CD4-positive, alpha-beta memory T cell (primary cell): ENCODE measurements at regions not wholly inside any gene's neighbourhood (a gene's known extent, or its start where the extent isn't known, plus 50 kb on each side); places are given as distances from the start of the nearest gene placed in this dataset.

Experiments
- CTCF ChIA-PET: fragments of 350-600 bp; sonication (Branson Sonifier 250); formaldehyde crosslinking; loops from one replicate; lab custom pipeline; 2021; ENCODE audit warnings: inconsistent platforms; ENCODE audit not compliant: partially characterized antibody; lab: Charles Lee
- POLR2A ChIA-PET: fragments of 350-600 bp; sonication (Branson Sonifier 250); formaldehyde crosslinking; loops from one replicate; lab custom pipeline; 2021; ENCODE audit not compliant: partially characterized antibody; lab: Charles Lee
- DNase-seq, 5 donors: peaks; one replicate each; pipeline versions ENCODE4 v3.0.0 to v3.0.0-alpha.2; 2020 to 2022; ENCODE audit warnings: mixed read lengths in 1 of 5
- H3K27ac ChIP-seq: one replicate; pipeline ENCODE4 v1.7.0; 2013; ENCODE audit warnings: low read depth, low read length
- H3K27me3 ChIP-seq: 2 replicates; pipeline ENCODE4 v1.7.0; 2013; ENCODE audit warnings: mild to moderate bottlenecking, low read length, moderate library complexity; ENCODE audit not compliant: insufficient read depth
- H3K36me3 ChIP-seq: 2 replicates; pipeline ENCODE4 v1.7.0; 2013; ENCODE audit warnings: mild to moderate bottlenecking, low read length, moderate library complexity; ENCODE audit not compliant: insufficient read depth
- H3K4me1 ChIP-seq: 2 replicates; pipeline ENCODE4 v1.7.0; 2013; ENCODE audit warnings: mild to moderate bottlenecking, low read length, moderate library complexity; ENCODE audit not compliant: insufficient read depth
- H3K4me3 ChIP-seq, 2 donors: one replicate each; pipeline ENCODE4 v1.7.0; 2013; ENCODE audit warnings: low read length in 2 of 2, mild to moderate bottlenecking in 1 of 2
- H3K9me3 ChIP-seq, 2 donors: one replicate each; pipeline ENCODE4 v1.7.0; 2013; ENCODE audit warnings: low read length in 2 of 2, control low read depth in 1 of 2; ENCODE audit not compliant: control insufficient read depth in 1 of 2
- H3K27ac Mint-ChIP-seq, 7 donors: one replicate each; pipeline ENCODE4 v1.8.0; 2020 to 2021; ENCODE audit warnings: mixed read lengths in 7 of 7, mild to moderate bottlenecking in 6 of 7, inconsistent platforms in 3 of 7, moderate library complexity in 3 of 7
- H3K27me3 Mint-ChIP-seq, 2 donors: one replicate each; pipeline ENCODE4 v1.8.0; 2020 to 2021; ENCODE audit warnings: mixed read lengths in 2 of 2
- H3K36me3 Mint-ChIP-seq, 2 donors: one replicate each; pipeline ENCODE4 v1.8.0; 2020 to 2021; ENCODE audit warnings: mixed read lengths in 2 of 2, inconsistent platforms in 1 of 2, mild to moderate bottlenecking in 1 of 2
- H3K4me1 Mint-ChIP-seq, 4 donors: one replicate each; pipeline ENCODE4 v1.8.0; 2020 to 2021; ENCODE audit warnings: mixed read lengths in 4 of 4, mild to moderate bottlenecking in 1 of 4
- H3K4me3 Mint-ChIP-seq, 8 donors: one replicate each; pipeline ENCODE4 v1.8.0; 2020 to 2021; ENCODE audit warnings: mixed read lengths in 8 of 8, mild to moderate bottlenecking in 7 of 8, moderate library complexity in 6 of 8, inconsistent platforms in 3 of 8
- H3K9me3 Mint-ChIP-seq, 8 donors: one replicate each; pipeline ENCODE4 v1.8.0; 2020 to 2021; ENCODE audit warnings: mixed read lengths in 8 of 8, mild to moderate bottlenecking in 5 of 8, inconsistent platforms in 3 of 8, moderate library complexity in 1 of 8
- intact Hi-C: fragments of 100-400 bp; cut with micrococcal nuclease; formaldehyde crosslinking; loops from one replicate; pipeline ENCODE4 v1.15.1; 2023

- Histone ChIP-seq H3K4me3 (no peak overlapping the region), H3K4me1 (no peaks in the 10 kb centered on the region), H3K36me3 (no peaks in the 10 kb centered on the region), H3K27ac (no peak overlapping the region), H3K27me3 (no peaks in the 10 kb centered on the region), H3K9me3 (no peaks in the 10 kb centered on the region)
- Mint-ChIP-seq H3K27ac (no peak overlapping the region), H3K36me3 (no peaks in the 10 kb centered on the region), H3K9me3 (peaks cover 0 to 4% (median 1%) of the 10 kb centered on the region in 8 donors), H3K4me1 (no peaks in the 10 kb centered on the region), H3K27me3 (no peaks in the 10 kb centered on the region), H3K4me3 (no peak overlapping the region)
- intact Hi-C loops, result no loop called here
- no peak for DNase-seq
- ChIA-PET POLR2A (no interaction called here), CTCF (no interaction called here)
These were observed 492.9 kb upstream of the TBX3 start for GRCh38 chr12:115176741-115177400.

GRCh38 chr12:115174920-115175319 lies 490.9 kb upstream of the TBX3 start:
- H3K4me1 ChIP-seq, result no peaks in the 10 kb centered on the region
- Mint-ChIP-seq H3K4me1 (no peaks in the 10 kb centered on the region), H3K9me3 (peaks cover 0 to 8% (median 2%) of the 10 kb centered on the region in 8 donors), H3K27me3 (no peaks in the 10 kb centered on the region), H3K27ac (no peak overlapping the region), H3K4me3 (no peak overlapping the region), H3K36me3 (no peaks in the 10 kb centered on the region)
- H3K27ac ChIP-seq, result no peak overlapping the region
- no peaks in the 10 kb centered on the region for H3K36me3 ChIP-seq
- ChIA-PET POLR2A (no interaction called here), CTCF (no interaction called here)
- DNase-seq, result no peak
- no peak overlapping the region for H3K4me3 ChIP-seq
- H3K9me3 ChIP-seq, result no peaks in the 10 kb centered on the region
- intact Hi-C loops, result no loop called here
- H3K27me3 ChIP-seq, result no peaks in the 10 kb centered on the region

GRCh38 chr12:115172521-115172920 lies 488.5 kb upstream of the TBX3 start:
- no peak for DNase-seq
- Mint-ChIP-seq H3K27me3 (no peaks in the 10 kb centered on the region), H3K36me3 (no peaks in the 10 kb centered on the region), H3K27ac (no peak overlapping the region), H3K4me1 (no peaks in the 10 kb centered on the region), H3K4me3 (no peak overlapping the region), H3K9me3 (peaks cover 0 to 8% (median 3%) of the 10 kb centered on the region in 8 donors)
- Histone ChIP-seq H3K9me3 (no peaks in the 10 kb centered on the region), H3K36me3 (no peaks in the 10 kb centered on the region), H3K4me3 (no peak overlapping the region), H3K27me3 (no peaks in the 10 kb centered on the region), H3K27ac (no peak overlapping the region), H3K4me1 (no peaks in the 10 kb centered on the region)
- intact Hi-C loops, result no loop called here
- ChIA-PET POLR2A (no interaction called here), CTCF (no interaction called here)

GRCh38 chr12:115169981-115170380 lies 486.0 kb upstream of the TBX3 start:
- no peaks in the 10 kb centered on the region for H3K36me3 Mint-ChIP-seq
- Histone ChIP-seq H3K9me3 (no peaks in the 10 kb centered on the region), H3K27ac (no peak overlapping the region), H3K27me3 (no peaks in the 10 kb centered on the region), H3K4me1 (no peaks in the 10 kb centered on the region), H3K4me3 (no peak overlapping the region), H3K36me3 (no peaks in the 10 kb centered on the region)
- no peaks in the 10 kb centered on the region for H3K4me1 Mint-ChIP-seq
- peaks cover 0 to 8% (median 1%) of the 10 kb centered on the region in 8 donors for H3K9me3 Mint-ChIP-seq
- intact Hi-C loops, result no loop called here
- no peak overlapping the region for H3K27ac Mint-ChIP-seq
- DNase-seq, result no peak
- POLR2A ChIA-PET, result no interaction called here
- no peaks in the 10 kb centered on the region for H3K27me3 Mint-ChIP-seq
- no peak overlapping the region for H3K4me3 Mint-ChIP-seq
- CTCF ChIA-PET, result no interaction called here

- Mint-ChIP-seq H3K9me3 (peaks cover 0 to 7% (median 2%) of the 10 kb centered on the region in 8 donors), H3K36me3 (no peaks in the 10 kb centered on the region), H3K4me3 (no peak overlapping the region), H3K4me1 (no peaks in the 10 kb centered on the region), H3K27me3 (no peaks in the 10 kb centered on the region), H3K27ac (no peak overlapping the region)
- Histone ChIP-seq H3K27me3 (no peaks in the 10 kb centered on the region), H3K4me3 (no peak overlapping the region), H3K27ac (no peak overlapping the region), H3K36me3 (no peaks in the 10 kb centered on the region), H3K4me1 (no peaks in the 10 kb centered on the region), H3K9me3 (no peaks in the 10 kb centered on the region)
- POLR2A ChIA-PET, result no interaction called here
- CTCF ChIA-PET, result no interaction called here
- no peak for DNase-seq
- intact Hi-C loops, result no loop called here
These were observed 482.8 kb upstream of the TBX3 start for GRCh38 chr12:115166698-115167315.

- no peak overlapping the region for H3K4me3 ChIP-seq
- H3K27ac ChIP-seq, result no peak overlapping the region
- H3K9me3 ChIP-seq, result no peaks in the 10 kb centered on the region
- peaks cover 0 to 5% (median 0%) of the 10 kb centered on the region in 8 donors for H3K9me3 Mint-ChIP-seq
- H3K4me3 Mint-ChIP-seq, result no peak overlapping the region
- no peaks in the 10 kb centered on the region for H3K27me3 ChIP-seq
- no peak overlapping the region for H3K27ac Mint-ChIP-seq
- H3K27me3 Mint-ChIP-seq, result no peaks in the 10 kb centered on the region
- no peak for DNase-seq
- intact Hi-C loops, result no loop called here
- ChIA-PET POLR2A (no interaction called here), CTCF (no interaction called here)
- no peaks in the 10 kb centered on the region for H3K36me3 Mint-ChIP-seq
- H3K4me1 ChIP-seq, result no peaks in the 10 kb centered on the region
- H3K4me1 Mint-ChIP-seq, result no peaks in the 10 kb centered on the region
- H3K36me3 ChIP-seq, result no peaks in the 10 kb centered on the region
These were observed 479.7 kb upstream of the TBX3 start for GRCh38 chr12:115163710-115164109.

GRCh38 chr12:115160271-115161128 lies 476.5 kb upstream of the TBX3 start:
- H3K9me3 Mint-ChIP-seq, result peaks cover 0 to 3% (median 0%) of the 10 kb centered on the region in 8 donors
- H3K4me1 Mint-ChIP-seq, result no peaks in the 10 kb centered on the region
- POLR2A ChIA-PET, result no interaction called here
- CTCF ChIA-PET, result no interaction called here
- H3K36me3 Mint-ChIP-seq, result no peaks in the 10 kb centered on the region
- Histone ChIP-seq H3K27me3 (no peaks in the 10 kb centered on the region), H3K9me3 (no peaks in the 10 kb centered on the region), H3K4me1 (no peaks in the 10 kb centered on the region), H3K4me3 (no peak overlapping the region), H3K36me3 (no peaks in the 10 kb centered on the region), H3K27ac (no peak overlapping the region)
- H3K4me3 Mint-ChIP-seq, result no peak overlapping the region
- intact Hi-C loops, result no loop called here
- no peak for DNase-seq
- H3K27me3 Mint-ChIP-seq, result no peaks in the 10 kb centered on the region
- no peak overlapping the region for H3K27ac Mint-ChIP-seq
